Stimulated activated naive CD8-positive, alpha-beta T cell treated with anti-CD3 and anti-CD28 coated beads, Interleukin-15, Interleukin-2, amounts not matched to agents 100 U/mL and 50 U/mL, for 24 hours (primary cell): ENCODE measurements at regions not wholly inside any gene's neighbourhood (a gene's known extent, or its start where the extent isn't known, plus 50 kb on each side); places are given as distances from the start of the nearest gene placed in this dataset.
"Not testable (repeated sequence)": the region's sequence is repeated elsewhere in the genome, so short reads cannot be mapped to it uniquely, and the experiment has no call there.

ENCODE experiments used
- ATAC-seq: fragments of 150-1000 bp; cut with Tn5 transposase; one replicate; pipeline ENCODE4 v1.10.0; 2021
- DNase-seq: peaks from one replicate; pipeline ENCODE4 v3.0.0; 2021

GRCh38 chr2:147607379-147607778 lies 237.4 kb upstream of the ACVR2A start:
- DNase-seq: no peak
- no peak for ATAC-seq

- ATAC-seq (no peak), DNase-seq (no peak)
These were observed 241.0 kb upstream of the ACVR2A start for GRCh38 chr2:147603876-147604275.

- DNase-seq (no peak), ATAC-seq (no peak)
These were observed 241.4 kb upstream of the ACVR2A start for GRCh38 chr2:147603447-147603846.

- DNase-seq (no peak), ATAC-seq (no peak)
These were observed 244.2 kb upstream of the ACVR2A start for GRCh38 chr2:147600646-147601045.

- no peak for ATAC-seq
- no peak for DNase-seq
These were observed 244.6 kb upstream of the ACVR2A start for GRCh38 chr2:147600223-147600622.

- DNase-seq (no peak), ATAC-seq (no peak)
These were observed 249.6 kb upstream of the ACVR2A start for GRCh38 chr2:147595200-147595599.

GRCh38 chr2:147594038-147594437 lies 250.8 kb upstream of the ACVR2A start:
- no peak for DNase-seq
- no peak for ATAC-seq

GRCh38 chr2:147592784-147593183 lies 252.0 kb upstream of the ACVR2A start:
- not testable (repeated sequence) for ATAC-seq, DNase-seq

- ATAC-seq (no peak), DNase-seq (no peak)
These were observed 255.7 kb upstream of the ACVR2A start for GRCh38 chr2:147589127-147589526.

- DNase-seq: no peak
- no peak for ATAC-seq
These were observed 256.6 kb upstream of the ACVR2A start for GRCh38 chr2:147588191-147588590.

GRCh38 chr2:147578529-147578928 lies 266.3 kb upstream of the ACVR2A start:
- ATAC-seq (no peak), DNase-seq (no peak)

- ATAC-seq (no peak), DNase-seq (no peak)
These were observed 266.8 kb upstream of the ACVR2A start for GRCh38 chr2:147577998-147578380.

- ATAC-seq: no peak
- no peak for DNase-seq
These were observed 267.4 kb upstream of the ACVR2A start for GRCh38 chr2:147577323-147577997.

GRCh38 chr2:147575106-147575505 lies 269.7 kb upstream of the ACVR2A start:
- DNase-seq (no peak), ATAC-seq (no peak)

GRCh38 chr2:147572622-147573021 lies 272.2 kb upstream of the ACVR2A start:
- DNase-seq (no peak), ATAC-seq (no peak)

- DNase-seq (no peak), ATAC-seq (no peak)
These were observed 275.4 kb upstream of the ACVR2A start for GRCh38 chr2:147569426-147569825.

- no peak for DNase-seq
- ATAC-seq: no peak
These were observed 276.7 kb upstream of the ACVR2A start for GRCh38 chr2:147568109-147568508.

- DNase-seq: no peak
- ATAC-seq: no peak
These were observed 277.7 kb upstream of the ACVR2A start for GRCh38 chr2:147567136-147567535.

- DNase-seq: no peak
- no peak for ATAC-seq
These were observed 283.9 kb upstream of the ACVR2A start for GRCh38 chr2:147560810-147561535.

- ATAC-seq: no peak
- DNase-seq: no peak
These were observed 285.6 kb upstream of the ACVR2A start for GRCh38 chr2:147559070-147559725.

- DNase-seq (no peak), ATAC-seq (no peak)
These were observed 286.2 kb upstream of the ACVR2A start for GRCh38 chr2:147558620-147559019.

GRCh38 chr2:147554521-147555107 lies 290.2 kb upstream of the ACVR2A start:
- ATAC-seq (no peak), DNase-seq (no peak)

- DNase-seq: no peak
These were observed 291.0 kb upstream of the ACVR2A start for GRCh38 chr2:147553775-147554271.

More at GRCh38 chr2:147553775-147554271, 291.0 kb upstream of the ACVR2A start:
- ATAC-seq: no peak
